ENCODE measurements at regions not wholly inside any gene's neighbourhood (a gene's known extent, or its start where the extent isn't known, plus 50 kb on each side); places are given as distances from the start of the nearest gene placed in this dataset.
"Not testable (repeated sequence)": the region's sequence is repeated elsewhere in the genome, so short reads cannot be mapped to it uniquely, and the experiment has no call there.

DNA sequence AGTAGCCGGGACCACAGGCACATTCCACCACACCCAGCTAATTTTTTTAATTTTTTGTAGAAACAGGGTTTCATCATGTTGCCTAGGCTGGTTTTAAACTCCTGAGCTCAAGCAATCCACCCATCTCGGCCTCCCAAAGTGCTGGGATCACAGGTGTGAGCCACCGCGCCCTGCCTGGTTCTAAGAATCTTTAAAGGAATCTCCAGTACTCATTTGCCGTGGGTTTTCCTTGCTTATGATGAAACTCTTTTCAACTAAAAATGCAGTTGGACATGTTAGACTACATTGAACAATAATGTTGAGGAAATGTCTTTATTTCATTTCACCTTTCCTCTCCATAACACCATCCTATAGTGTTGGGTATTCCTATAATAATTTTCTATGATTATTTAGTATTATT lies 121.6 kb downstream of the ZNF281 start:
- H3K27ac ChIP-seq = no peak overlapping the region
- intact Hi-C loops (cut with DNase I) = no loop called here
- no peak overlapping the region for H3K4me3 ChIP-seq
- no peaks in the 10 kb centered on the region for H3K36me3 ChIP-seq
- H3K27me3 ChIP-seq = no peaks in the 10 kb centered on the region
- ATAC-seq (no peak), DNase-seq (no peak)
- 96% methylated on average over 4 of the region's 5 CpGs for WGBS (ENCODE audit: insufficient coverage, low coverage, low lambda C conversion rate, missing lambda C conversion rate)
- H3K9me3 ChIP-seq = no peaks in the 10 kb centered on the region
- no peak for TF ChIP-seq POLR2A (IDR thresholded peaks at IDR 0.05)
- TF ChIP-seq, protein P1, sequence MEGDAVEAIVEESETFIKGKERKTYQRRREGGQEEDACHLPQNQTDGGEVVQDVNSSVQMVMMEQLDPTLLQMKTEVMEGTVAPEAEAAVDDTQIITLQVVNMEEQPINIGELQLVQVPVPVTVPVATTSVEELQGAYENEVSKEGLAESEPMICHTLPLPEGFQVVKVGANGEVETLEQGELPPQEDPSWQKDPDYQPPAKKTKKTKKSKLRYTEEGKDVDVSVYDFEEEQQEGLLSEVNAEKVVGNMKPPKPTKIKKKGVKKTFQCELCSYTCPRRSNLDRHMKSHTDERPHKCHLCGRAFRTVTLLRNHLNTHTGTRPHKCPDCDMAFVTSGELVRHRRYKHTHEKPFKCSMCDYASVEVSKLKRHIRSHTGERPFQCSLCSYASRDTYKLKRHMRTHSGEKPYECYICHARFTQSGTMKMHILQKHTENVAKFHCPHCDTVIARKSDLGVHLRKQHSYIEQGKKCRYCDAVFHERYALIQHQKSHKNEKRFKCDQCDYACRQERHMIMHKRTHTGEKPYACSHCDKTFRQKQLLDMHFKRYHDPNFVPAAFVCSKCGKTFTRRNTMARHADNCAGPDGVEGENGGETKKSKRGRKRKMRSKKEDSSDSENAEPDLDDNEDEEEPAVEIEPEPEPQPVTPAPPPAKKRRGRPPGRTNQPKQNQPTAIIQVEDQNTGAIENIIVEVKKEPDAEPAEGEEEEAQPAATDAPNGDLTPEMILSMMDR (IDR thresholded peaks at IDR 0.05) = no peak
- H3K4me1 ChIP-seq = peaks cover 0 to 11% (median 0%) of the 10 kb centered on the region in 4 donors

DNA sequence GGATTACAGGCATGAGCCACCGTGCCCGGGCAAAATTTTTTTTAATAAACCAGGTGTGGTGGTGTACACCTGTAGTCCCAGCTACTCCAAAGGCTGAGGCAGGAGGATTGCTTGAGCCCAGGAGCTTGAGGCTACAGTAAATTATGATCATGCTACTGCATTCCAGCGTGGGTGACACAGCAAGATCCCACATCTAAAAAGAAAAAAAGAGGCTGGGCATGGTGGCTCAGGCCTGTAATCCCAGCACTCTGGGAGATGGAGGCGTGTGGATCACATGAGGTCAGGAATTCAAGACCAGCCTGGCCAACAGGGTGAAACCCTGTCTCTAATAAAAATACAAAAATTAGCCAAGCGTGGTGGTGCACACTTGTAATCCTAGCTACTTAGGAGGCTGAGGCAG lies 125.6 kb downstream of the ZNF281 start:
- H3K4me3 ChIP-seq; H3K27me3 ChIP-seq; ATAC-seq; DNase-seq; H3K36me3 ChIP-seq; H3K4me1 ChIP-seq; intact Hi-C loops (cut with DNase I); H3K9me3 ChIP-seq; H3K27ac ChIP-seq: not testable (repeated sequence)
- WGBS (ENCODE audit: insufficient coverage, low coverage, low lambda C conversion rate, missing lambda C conversion rate) = 96% methylated on average over 3 of the region's 5 CpGs

DNA sequence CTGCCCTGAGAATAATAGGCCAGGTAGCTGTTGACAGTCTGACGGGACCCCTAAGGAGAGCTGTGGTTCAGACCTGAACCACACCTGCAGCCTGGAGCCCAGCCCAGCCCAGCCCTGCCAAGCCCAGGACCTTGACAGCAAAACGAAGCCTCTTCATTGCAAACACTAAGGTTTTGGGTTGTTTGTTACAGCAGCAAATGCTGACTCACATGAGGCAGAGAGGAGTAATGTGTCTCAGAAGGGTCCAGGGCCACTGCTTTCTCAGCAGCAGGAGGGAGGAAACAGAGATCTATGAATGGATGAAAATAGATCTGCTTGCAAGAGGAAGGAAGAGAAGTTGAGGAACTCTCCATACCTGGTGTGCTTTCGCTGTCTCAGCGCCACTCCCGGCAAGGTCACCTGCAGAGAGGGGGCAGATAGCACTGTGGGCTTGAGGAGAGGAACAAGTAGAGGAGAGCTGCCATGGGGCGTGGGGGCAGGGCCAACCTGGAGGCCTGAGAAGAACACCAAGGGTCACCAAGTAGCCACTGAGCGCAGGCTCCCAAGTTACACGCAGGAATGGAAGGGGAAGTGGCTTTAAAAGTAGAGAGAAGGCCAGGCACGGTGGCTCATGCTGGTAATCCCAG lies 127.2 kb downstream of the ZNF281 start:
- H3K4me1 ChIP-seq = no peaks in the 10 kb centered on the region
- no peak for TF ChIP-seq POLR2A (IDR thresholded peaks at IDR 0.05)
- TF ChIP-seq, protein P1 (IDR thresholded peaks at IDR 0.05) = no peak
- no peak for DNase-seq
- no peak overlapping the region for H3K4me3 ChIP-seq
- intact Hi-C loops (cut with DNase I) = no loop called here
- no peaks in the 10 kb centered on the region for H3K9me3 ChIP-seq
- H3K27me3 ChIP-seq = no peaks in the 10 kb centered on the region
- 86% methylated on average over 8 of the region's 9 CpGs for WGBS (ENCODE audit: insufficient coverage, low coverage, low lambda C conversion rate, missing lambda C conversion rate)
- H3K36me3 ChIP-seq = no peaks in the 10 kb centered on the region
- no peak for ATAC-seq
- H3K27ac ChIP-seq = no peak overlapping the region

DNA sequence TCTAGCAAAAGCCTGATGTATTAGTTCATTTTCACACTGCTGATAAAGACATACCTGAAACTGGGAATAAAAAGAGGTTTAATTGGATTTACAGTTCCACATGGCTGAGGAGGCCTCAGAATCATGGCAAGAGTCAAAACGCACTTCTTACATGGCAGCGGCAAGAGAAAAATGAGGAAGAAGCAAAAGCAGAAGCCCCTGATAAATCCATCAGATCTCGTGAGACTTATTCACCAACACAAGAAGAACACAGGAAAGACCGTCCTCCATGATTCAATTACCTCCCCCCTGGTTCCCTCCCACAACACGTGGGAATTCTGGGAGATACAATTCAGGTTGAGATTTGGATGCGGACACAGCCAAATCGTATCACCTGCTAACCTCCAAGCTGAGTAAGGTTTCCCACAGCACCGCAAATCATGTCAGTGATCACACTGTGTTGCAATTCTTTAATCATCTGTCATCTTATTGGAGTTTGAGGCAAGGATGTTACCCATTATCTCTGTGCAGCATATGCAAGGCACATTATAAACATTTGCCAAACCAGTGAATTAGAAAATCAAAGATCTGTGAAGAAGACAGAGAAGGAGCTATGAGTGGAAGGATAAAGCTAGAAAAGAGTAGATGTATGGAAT lies 128.5 kb downstream of the ZNF281 start:
- Histone ChIP-seq H3K4me3 (no peak overlapping the region), H3K27me3 (no peaks in the 10 kb centered on the region), H3K4me1 (peaks cover 0 to 2% (median 0%) of the 10 kb centered on the region in 4 donors), H3K27ac (no peak overlapping the region), H3K9me3 (no peaks in the 10 kb centered on the region), H3K36me3 (no peaks in the 10 kb centered on the region)
- no peak for DNase-seq
- TF ChIP-seq POLR2A (IDR thresholded peaks at IDR 0.05) = no peak
- TF ChIP-seq, protein P1 (IDR thresholded peaks at IDR 0.05) = no peak
- no peak for ATAC-seq
- 84% methylated on average over 5 of the region's 8 CpGs for WGBS (ENCODE audit: insufficient coverage, low coverage, low lambda C conversion rate, missing lambda C conversion rate)
- intact Hi-C loops (cut with DNase I) = no loop called here

DNA sequence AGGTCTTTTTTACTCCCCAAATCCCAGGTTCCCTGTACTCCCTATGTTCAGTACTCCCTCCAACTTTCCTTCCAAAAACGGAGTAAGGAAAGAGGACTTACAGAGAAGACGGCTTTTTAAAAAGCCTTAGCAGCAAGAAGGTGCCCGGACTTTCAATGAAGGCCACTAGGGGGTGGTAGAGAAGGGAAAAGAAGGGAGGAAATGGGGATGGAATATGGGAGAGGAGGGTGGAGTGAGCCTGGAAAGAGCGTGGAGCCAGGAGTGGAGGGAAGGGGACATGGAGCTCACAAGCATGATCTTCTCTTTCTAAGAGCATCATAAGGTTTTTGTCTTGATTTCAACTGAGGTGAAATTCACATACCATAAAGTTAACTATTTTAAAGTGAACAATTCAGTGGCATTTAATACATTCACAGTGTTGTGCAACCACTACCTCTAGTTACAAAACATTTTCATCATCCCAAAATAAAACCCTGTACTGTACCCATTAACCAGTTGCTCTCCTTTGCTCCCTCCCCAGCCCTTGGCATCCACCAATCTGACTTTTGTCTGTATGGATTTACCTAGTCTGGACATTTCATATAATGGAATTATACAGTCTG lies 129.9 kb downstream of the ZNF281 start:
- Histone ChIP-seq H3K4me3 (no peak overlapping the region), H3K27me3 (no peaks in the 10 kb centered on the region), H3K9me3 (no peaks in the 10 kb centered on the region), H3K4me1 (peaks cover 0 to 14% (median 1%) of the 10 kb centered on the region in 4 donors), H3K27ac (no peak overlapping the region), H3K36me3 (no peaks in the 10 kb centered on the region)
- intact Hi-C loops (cut with DNase I) = no loop called here
- ATAC-seq (peak; percentile 78 to 87 (median 82)), DNase-seq (peak in 2 of 3 donors; percentile 31 to 66)
- TF ChIP-seq, protein P1 (IDR thresholded peaks at IDR 0.05) = peak; percentile 73 to 83 (median 77)
- TF ChIP-seq POLR2A (IDR thresholded peaks at IDR 0.05) = no peak
- WGBS (ENCODE audit: insufficient coverage, low coverage, low lambda C conversion rate, missing lambda C conversion rate) = 17% methylated on average over 4 of the region's 4 CpGs

Data from right lobe of liver (tissue), 6 donors.